H9 (cell line): ENCODE measurements at regions not wholly inside any gene's neighbourhood (a gene's known extent, or its start where the extent isn't known, plus 50 kb on each side); places are given as distances from the start of the nearest gene placed in this dataset.

Experiments used
- DNase-seq: peaks from one replicate; pipeline ENCODE4 v3.0.0-alpha.2; 2017
- H2AFZ ChIP-seq: one replicate; pipeline ENCODE4 v1.6.1; 2013; ENCODE audit warnings: mild to moderate bottlenecking, low read length, control low read depth, moderate library complexity
- H2AK5ac ChIP-seq: 2 replicates; pipeline ENCODE4 v1.6.1; 2013; ENCODE audit warnings: low read length, control low read depth, mixed read lengths; ENCODE audit not compliant: insufficient read length
- H2BK120ac ChIP-seq: one replicate; pipeline ENCODE4 v1.6.1; 2013; ENCODE audit warnings: low read depth, mild to moderate bottlenecking, low read length, control low read depth, inconsistent platforms; ENCODE audit not compliant: poor library complexity, severe bottlenecking
- H2BK12ac ChIP-seq: 2 replicates; pipeline ENCODE4 v1.6.1; 2013; ENCODE audit warnings: low read length, control low read depth, mixed read lengths, low read depth; ENCODE audit not compliant: insufficient read length
- H2BK15ac ChIP-seq: 2 replicates; pipeline ENCODE4 v1.6.1; 2013; ENCODE audit warnings: low read depth, low read length, control low read depth
- H2BK20ac ChIP-seq: one replicate; pipeline ENCODE4 v1.6.1; 2013; ENCODE audit warnings: low read depth, mild to moderate bottlenecking, low read length, control low read depth, inconsistent platforms; ENCODE audit not compliant: poor library complexity, severe bottlenecking
- H2BK5ac ChIP-seq: 2 replicates; pipeline ENCODE4 v1.6.1; 2013; ENCODE audit warnings: low read length, control low read depth, mixed read lengths; ENCODE audit not compliant: insufficient read length
- H3K14ac ChIP-seq: 2 replicates; pipeline ENCODE4 v1.6.1; 2013; ENCODE audit warnings: low read length, control low read depth; ENCODE audit not compliant: insufficient read depth
- H3K18ac ChIP-seq: 2 replicates; pipeline ENCODE4 v1.6.1; 2013; ENCODE audit warnings: low read depth, mild to moderate bottlenecking, mixed read lengths, low read length, control low read depth; ENCODE audit not compliant: insufficient read length
- H3K23ac ChIP-seq: 2 replicates; pipeline ENCODE4 v1.6.1; 2013; ENCODE audit warnings: low read length, control low read depth, mixed read lengths, low read depth; ENCODE audit not compliant: insufficient read length
- H3K23me2 ChIP-seq: 2 replicates; pipeline ENCODE4 v1.6.1; 2013; ENCODE audit warnings: low read depth, mild to moderate bottlenecking, mixed read lengths, low read length, control low read depth; ENCODE audit not compliant: insufficient read length, poor library complexity, severe bottlenecking
- H3K27ac ChIP-seq: 2 replicates; pipeline ENCODE4 v1.5.1; 2013; ENCODE audit warnings: low read length, control low read depth, mixed read lengths, low read depth; ENCODE audit not compliant: insufficient read length
- H3K27me3 ChIP-seq: 2 replicates; pipeline ENCODE4 v1.6.1; 2013; ENCODE audit warnings: low read length, control low read depth, inconsistent platforms; ENCODE audit not compliant: insufficient read depth
- H3K4ac ChIP-seq: 2 replicates; pipeline ENCODE4 v1.6.1; 2013; ENCODE audit warnings: low read depth, mild to moderate bottlenecking, control low read depth, inconsistent platforms, low read length, moderate library complexity
- H3K4me1 ChIP-seq: 2 replicates; pipeline ENCODE4 v1.6.1; 2013; ENCODE audit warnings: low read length, control low read depth, inconsistent platforms; ENCODE audit not compliant: insufficient read depth
- H3K4me2 ChIP-seq: 2 replicates; pipeline ENCODE4 v1.6.1; 2013; ENCODE audit warnings: low read length, control low read depth, mixed read lengths; ENCODE audit not compliant: insufficient read length, insufficient read depth
- H3K56ac ChIP-seq: 2 replicates; pipeline ENCODE4 v1.6.1; 2013; ENCODE audit warnings: low read depth, mild to moderate bottlenecking, mixed read lengths, low read length, control low read depth; ENCODE audit not compliant: insufficient read length
- H3K79me1 ChIP-seq: 2 replicates; pipeline ENCODE4 v1.6.1; 2013; ENCODE audit warnings: low read depth, mild to moderate bottlenecking, moderate library complexity, low read length, control low read depth, inconsistent platforms; ENCODE audit not compliant: insufficient read depth, poor library complexity, severe bottlenecking
- H3K79me2 ChIP-seq: 2 replicates; pipeline ENCODE4 v1.6.1; 2013; ENCODE audit warnings: low read length, control low read depth, inconsistent platforms; ENCODE audit not compliant: insufficient read depth
- H3K9ac ChIP-seq: 2 replicates; pipeline ENCODE4 v1.6.1; 2013; ENCODE audit warnings: low read length, control low read depth, mixed read lengths; ENCODE audit not compliant: insufficient read length; ENCODE audit errors: extremely low read depth
- H3K9me3 ChIP-seq: one replicate; pipeline ENCODE4 v1.6.1; 2013; ENCODE audit warnings: low read depth, low read length, inconsistent platforms; ENCODE audit not compliant: control insufficient read depth
- H3T11ph ChIP-seq: one replicate; pipeline ENCODE4 v1.6.1; 2013; ENCODE audit warnings: mild to moderate bottlenecking, low read length, control low read depth, inconsistent platforms
- H4K20me1 ChIP-seq: one replicate; pipeline ENCODE4 v1.6.1; 2013; ENCODE audit not compliant: control insufficient read depth, insufficient read length, insufficient read depth
- H4K5ac ChIP-seq: 2 replicates; pipeline ENCODE4 v1.6.1; 2013; ENCODE audit warnings: low read depth, mild to moderate bottlenecking, mixed read lengths, low read length, control low read depth; ENCODE audit not compliant: insufficient read length
- H4K8ac ChIP-seq: replicated peaks from 2 replicates; pipeline ENCODE4 v1.6.1; 2013; ENCODE audit warnings: low read length, control low read depth, mixed read lengths, low read depth; ENCODE audit not compliant: insufficient read length
- H4K91ac ChIP-seq: 2 replicates; pipeline ENCODE4 v1.6.1; 2013; ENCODE audit warnings: low read depth, mild to moderate bottlenecking, moderate library complexity, mixed read lengths, low read length, control low read depth; ENCODE audit not compliant: insufficient read length
- H3K27ac Mint-ChIP-seq, 3 experiments: 2 replicates in 2 of 3; 3 replicates in 1 of 3; pipeline ENCODE4 v1.8.0; 2020 to 2021; ENCODE audit warnings: mixed read lengths in 3 of 3, mild to moderate bottlenecking in 1 of 3, moderate library complexity in 1 of 3
- H3K27me3 Mint-ChIP-seq: 2 replicates; pipeline ENCODE4 v1.8.0; 2021; ENCODE audit warnings: low read depth, mild to moderate bottlenecking, moderate library complexity, mixed read lengths
- H3K36me3 Mint-ChIP-seq, 3 experiments: 2 replicates in 2 of 3; 3 replicates in 1 of 3; pipeline ENCODE4 v1.8.0; 2020 to 2021; ENCODE audit warnings: low read depth in 3 of 3, mixed read lengths in 3 of 3; ENCODE audit not compliant: insufficient read depth in 1 of 3
- H3K4me1 Mint-ChIP-seq, 2 experiments: 2 replicates each; pipeline ENCODE4 v1.8.0; 2020; ENCODE audit warnings: mixed read lengths in 2 of 2
- H3K4me3 Mint-ChIP-seq, 2 experiments: 2 replicates in 1 of 2; 3 replicates in 1 of 2; pipeline ENCODE4 v1.8.0; 2020 to 2021; ENCODE audit warnings: mild to moderate bottlenecking in 2 of 2, mixed read lengths in 2 of 2, moderate library complexity in 1 of 2
- H3K9me3 Mint-ChIP-seq, 2 experiments: 2 replicates in 1 of 2; 3 replicates in 1 of 2; pipeline ENCODE4 v1.8.0; 2020; ENCODE audit warnings: mild to moderate bottlenecking in 2 of 2, mixed read lengths in 2 of 2, moderate library complexity in 1 of 2
- CTCF ChIP-seq: fragments of 200-600 bp; sonication (generic); conservative IDR thresholded peaks from 3 replicates; pipeline ENCODE4 v1.8.0; 2021; ENCODE audit warnings: antibody characterized with exemption, mild to moderate bottlenecking
- WGBS: extraction: QIAGEN DNeasy Blood & Tissue Kit; methylation state at CpG from one replicate; pipeline ENCODE4 v1.1.7; 2013; ENCODE audit warnings: missing lambda C conversion rate, low lambda C conversion rate, mixed read lengths; ENCODE audit not compliant: insufficient read length; ENCODE audit errors: extremely low coverage; 5-methylcytosine and 5-hydroxymethylcytosine counted together

- Histone ChIP-seq H3K4ac (no peak overlapping the region), H2AK5ac (no peak overlapping the region), H3K79me1 (no peaks in the 10 kb centered on the region), H3K56ac (no peak overlapping the region), H3K79me2 (no peaks in the 10 kb centered on the region), H4K8ac (no peak overlapping the region), H2BK120ac (no peak overlapping the region), H3K27me3 (no peaks in the 10 kb centered on the region), H3K23me2 (no peaks in the 10 kb centered on the region), H2BK12ac (no peak overlapping the region), H3K18ac (no peak overlapping the region), H3K14ac (no peak overlapping the region), H2AFZ (no peak overlapping the region), H3T11ph (no peak overlapping the region), H4K91ac (no peak overlapping the region), H3K4me2 (no peak overlapping the region), H2BK20ac (no peak overlapping the region), H3K27ac (no peak overlapping the region), H3K23ac (no peak overlapping the region), H3K4me1 (no peaks in the 10 kb centered on the region), H4K5ac (no peak overlapping the region), H3K9me3 (no peaks in the 10 kb centered on the region), H3K9ac (no peak overlapping the region), H2BK5ac (no peak overlapping the region), H4K20me1 (no peaks in the 10 kb centered on the region), H2BK15ac (no peak overlapping the region)
- no CpG with 5 or more reads among the region's 6 CpGs for WGBS
- no peak for DNase-seq
- Mint-ChIP-seq H3K4me1 (no peaks in the 10 kb centered on the region), H3K36me3 (no peaks in the 10 kb centered on the region), H3K4me3 (no peak overlapping the region), H3K27me3 (no peaks in the 10 kb centered on the region), H3K27ac (no peak overlapping the region), H3K9me3 (no peaks in the 10 kb centered on the region)
- TF ChIP-seq CTCF: no peak
These were observed 191.6 kb downstream of the ANAPC10 start for GRCh38 chr4:144906181-144906925.
